C4-2B (cell line): ENCODE measurements at regions not wholly inside any gene's neighbourhood (a gene's known extent, or its start where the extent isn't known, plus 50 kb on each side); places are given as distances from the start of the nearest gene placed in this dataset.

ENCODE experiments used
- H3K27ac ChIP-seq: fragments of 450-650 bp; 2 replicates; pipeline ENCODE4 v1.5.1; 2017
- CTCF ChIP-seq: fragments of 450-650 bp; conservative IDR thresholded peaks from 2 replicates; pipeline ENCODE4 v1.5.1; 2017; ENCODE audit warnings: mild to moderate bottlenecking
- ZFX ChIP-seq: fragments of 450-650 bp; IDR thresholded peaks from 2 replicates; pipeline ENCODE4 v1.6.1; 2017

- no peak overlapping the region for H3K27ac ChIP-seq
- no peak for TF ChIP-seq ZFX
- no peak for TF ChIP-seq CTCF
Observed at GRCh38 chr13:91072486-91072885, 275.0 kb upstream of the MIR17HG start.

- no peak for TF ChIP-seq ZFX
- no peak for TF ChIP-seq CTCF
Observed at GRCh38 chr13:91074091-91074490, 273.4 kb upstream of the MIR17HG start.

GRCh38 chr13:91076830-91077229 lies 270.7 kb upstream of the MIR17HG start:
- TF ChIP-seq ZFX (no peak), CTCF (no peak)
- no peak overlapping the region for H3K27ac ChIP-seq

More at GRCh38 chr13:91074091-91074490, 273.4 kb upstream of the MIR17HG start:
- no peak overlapping the region for H3K27ac ChIP-seq

GRCh38 chr13:91078093-91078679 lies 269.3 kb upstream of the MIR17HG start:
- H3K27ac ChIP-seq, result no peak overlapping the region
- no peak for TF ChIP-seq ZFX
- peak; percentile 72 for TF ChIP-seq CTCF

GRCh38 chr13:91079176-91079575 lies 268.3 kb upstream of the MIR17HG start:
- H3K27ac ChIP-seq, result no peak overlapping the region
- TF ChIP-seq ZFX (no peak), CTCF (no peak)

GRCh38 chr13:91085127-91085526 lies 262.4 kb upstream of the MIR17HG start:
- H3K27ac ChIP-seq, result no peak overlapping the region
- TF ChIP-seq ZFX (no peak), CTCF (no peak)

GRCh38 chr13:91086936-91087716 lies 260.4 kb upstream of the MIR17HG start:
- TF ChIP-seq CTCF (no peak), ZFX (no peak)
- no peak overlapping the region for H3K27ac ChIP-seq
